ENCODE measurements at regions not wholly inside any gene's neighbourhood (a gene's known extent, or its start where the extent isn't known, plus 50 kb on each side); places are given as distances from the start of the nearest gene placed in this dataset.

DNA sequence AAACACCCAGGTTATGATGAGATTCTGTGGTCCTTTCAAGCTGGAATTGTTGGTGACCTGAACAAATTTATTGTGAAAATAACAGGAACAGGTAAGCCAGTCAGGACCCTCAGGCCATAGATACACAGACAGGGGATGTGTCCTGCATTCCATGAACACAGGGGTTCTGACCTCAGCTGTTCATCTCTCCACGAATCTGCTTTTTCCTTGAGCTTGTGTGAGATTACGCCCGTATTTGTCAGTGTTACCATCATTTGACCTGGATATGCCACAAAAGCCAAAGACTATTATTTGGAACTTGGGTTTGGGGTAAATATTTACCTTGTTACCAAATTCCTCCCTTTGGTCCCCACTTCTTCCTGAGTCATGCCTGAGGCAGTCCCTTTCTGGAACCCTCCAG, 288.9 kb downstream of the PREX1 start:
- TF ChIP-seq, protein P1, sequence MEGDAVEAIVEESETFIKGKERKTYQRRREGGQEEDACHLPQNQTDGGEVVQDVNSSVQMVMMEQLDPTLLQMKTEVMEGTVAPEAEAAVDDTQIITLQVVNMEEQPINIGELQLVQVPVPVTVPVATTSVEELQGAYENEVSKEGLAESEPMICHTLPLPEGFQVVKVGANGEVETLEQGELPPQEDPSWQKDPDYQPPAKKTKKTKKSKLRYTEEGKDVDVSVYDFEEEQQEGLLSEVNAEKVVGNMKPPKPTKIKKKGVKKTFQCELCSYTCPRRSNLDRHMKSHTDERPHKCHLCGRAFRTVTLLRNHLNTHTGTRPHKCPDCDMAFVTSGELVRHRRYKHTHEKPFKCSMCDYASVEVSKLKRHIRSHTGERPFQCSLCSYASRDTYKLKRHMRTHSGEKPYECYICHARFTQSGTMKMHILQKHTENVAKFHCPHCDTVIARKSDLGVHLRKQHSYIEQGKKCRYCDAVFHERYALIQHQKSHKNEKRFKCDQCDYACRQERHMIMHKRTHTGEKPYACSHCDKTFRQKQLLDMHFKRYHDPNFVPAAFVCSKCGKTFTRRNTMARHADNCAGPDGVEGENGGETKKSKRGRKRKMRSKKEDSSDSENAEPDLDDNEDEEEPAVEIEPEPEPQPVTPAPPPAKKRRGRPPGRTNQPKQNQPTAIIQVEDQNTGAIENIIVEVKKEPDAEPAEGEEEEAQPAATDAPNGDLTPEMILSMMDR (IDR thresholded peaks at IDR 0.05 in 2 of 3, conservative IDR thresholded peaks at IDR 0.05 in 1 of 3; ENCODE audit: control insufficient read depth in 2 of 3, extremely low read depth in 1 of 3, insufficient read depth in 1 of 3, low read depth in 3 of 3, low read length in 3 of 3): no peak
- TF ChIP-seq, protein P2, sequence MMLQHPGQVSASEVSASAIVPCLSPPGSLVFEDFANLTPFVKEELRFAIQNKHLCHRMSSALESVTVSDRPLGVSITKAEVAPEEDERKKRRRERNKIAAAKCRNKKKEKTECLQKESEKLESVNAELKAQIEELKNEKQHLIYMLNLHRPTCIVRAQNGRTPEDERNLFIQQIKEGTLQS (IDR thresholded peaks at IDR 0.05; ENCODE audit: borderline replicate concordance, extremely low read depth, low read depth, low read length): no peak
- TF ChIP-seq SIX5 (IDR thresholded peaks at IDR 0.05; ENCODE audit: low read depth, low read length, severe bottlenecking) (no peak), TCF3 (IDR thresholded peaks at IDR 0.05; ENCODE audit: borderline replicate concordance, insufficient read depth, low read depth, low read length) (no peak), RAD21 (IDR thresholded peaks at IDR 0.05; ENCODE audit: insufficient read depth, low read depth, low read length) (no peak), CBFB (IDR thresholded peaks at IDR 0.05; ENCODE audit: low read depth) (no peak), FOXK2 (IDR thresholded peaks at IDR 0.05) (no peak), ETV6 (conservative IDR thresholded peaks at IDR 0.05 in 1 of 2, IDR thresholded peaks at IDR 0.05 in 1 of 2; ENCODE audit: borderline replicate concordance in 1 of 2, low read depth in 1 of 2) (no peak), MXI1 (IDR thresholded peaks at IDR 0.05; ENCODE audit: low read depth, low read length) (no peak), SUZ12 (IDR thresholded peaks at IDR 0.05; ENCODE audit: unreplicated experiment) (no peak), SMC3 (IDR thresholded peaks at IDR 0.05; ENCODE audit: borderline replicate concordance, low read length) (no peak), ZSCAN29 (IDR thresholded peaks at IDR 0.05) (no peak), EP300 (IDR thresholded peaks at IDR 0.05; ENCODE audit: borderline replicate concordance in 1 of 2, control insufficient read depth in 1 of 2, low read depth in 2 of 2, low read length in 2 of 2) (no peak)
- TF ChIP-seq, protein P3, sequence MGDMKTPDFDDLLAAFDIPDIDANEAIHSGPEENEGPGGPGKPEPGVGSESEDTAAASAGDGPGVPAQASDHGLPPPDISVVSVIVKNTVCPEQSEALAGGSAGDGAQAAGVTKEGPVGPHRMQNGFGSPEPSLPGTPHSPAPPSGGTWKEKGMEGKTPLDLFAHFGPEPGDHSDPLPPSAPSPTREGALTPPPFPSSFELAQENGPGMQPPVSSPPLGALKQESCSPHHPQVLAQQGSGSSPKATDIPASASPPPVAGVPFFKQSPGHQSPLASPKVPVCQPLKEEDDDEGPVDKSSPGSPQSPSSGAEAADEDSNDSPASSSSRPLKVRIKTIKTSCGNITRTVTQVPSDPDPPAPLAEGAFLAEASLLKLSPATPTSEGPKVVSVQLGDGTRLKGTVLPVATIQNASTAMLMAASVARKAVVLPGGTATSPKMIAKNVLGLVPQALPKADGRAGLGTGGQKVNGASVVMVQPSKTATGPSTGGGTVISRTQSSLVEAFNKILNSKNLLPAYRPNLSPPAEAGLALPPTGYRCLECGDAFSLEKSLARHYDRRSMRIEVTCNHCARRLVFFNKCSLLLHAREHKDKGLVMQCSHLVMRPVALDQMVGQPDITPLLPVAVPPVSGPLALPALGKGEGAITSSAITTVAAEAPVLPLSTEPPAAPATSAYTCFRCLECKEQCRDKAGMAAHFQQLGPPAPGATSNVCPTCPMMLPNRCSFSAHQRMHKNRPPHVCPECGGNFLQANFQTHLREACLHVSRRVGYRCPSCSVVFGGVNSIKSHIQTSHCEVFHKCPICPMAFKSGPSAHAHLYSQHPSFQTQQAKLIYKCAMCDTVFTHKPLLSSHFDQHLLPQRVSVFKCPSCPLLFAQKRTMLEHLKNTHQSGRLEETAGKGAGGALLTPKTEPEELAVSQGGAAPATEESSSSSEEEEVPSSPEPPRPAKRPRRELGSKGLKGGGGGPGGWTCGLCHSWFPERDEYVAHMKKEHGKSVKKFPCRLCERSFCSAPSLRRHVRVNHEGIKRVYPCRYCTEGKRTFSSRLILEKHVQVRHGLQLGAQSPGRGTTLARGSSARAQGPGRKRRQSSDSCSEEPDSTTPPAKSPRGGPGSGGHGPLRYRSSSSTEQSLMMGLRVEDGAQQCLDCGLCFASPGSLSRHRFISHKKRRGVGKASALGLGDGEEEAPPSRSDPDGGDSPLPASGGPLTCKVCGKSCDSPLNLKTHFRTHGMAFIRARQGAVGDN (IDR thresholded peaks at IDR 0.05): no peak
